IMR-90 (cell line): ENCODE measurements at regions not wholly inside any gene's neighbourhood (a gene's known extent, or its start where the extent isn't known, plus 50 kb on each side); places are given as distances from the start of the nearest gene placed in this dataset.

Experiments
- ATAC-seq: fragments of 200-7000 bp; cut with Tn5 transposase; 2 replicates; pipeline ENCODE4 v1.9.1; 2020; ENCODE audit warnings: low read depth, mild to moderate bottlenecking, moderate library complexity
- BruUV-seq: library from RNA; stranded (reverse); fragments of 400-500 nt; replicated peaks from 2 replicates; lab custom pipeline; 2021; lab: Mats Ljungman, UMichigan
- CTCF ChIA-PET: fragments of 300-600 bp; formaldehyde crosslinking; extraction: SDS; loops from one replicate; lab custom pipeline; 2021; ENCODE audit warnings: antibody characterized with exemption; lab: Yijun Ruan, JAX
- POLR2A ChIA-PET: fragments of 300-600 bp; sonication (Branson Sonifier 250); formaldehyde crosslinking; loops from one replicate; lab custom pipeline; 2022; ENCODE audit warnings: antibody characterized with exemption; ENCODE audit not compliant: unreplicated experiment; lab: Charles Lee
- DNase-seq: peaks from one replicate; pipeline ENCODE4 v3.0.0; 2013
- H2AFZ ChIP-seq: replicated peaks from 2 replicates; pipeline ENCODE3; 2013; ENCODE audit warnings: low read length, mild to moderate bottlenecking; ENCODE audit not compliant: poor library complexity
- H2AK5ac ChIP-seq: 2 replicates; pipeline ENCODE4 v1.6.1; 2013; ENCODE audit warnings: low read depth, low read length, inconsistent platforms
- H2AK9ac ChIP-seq: replicated peaks from 2 replicates; pipeline ENCODE3; 2013; ENCODE audit warnings: mild to moderate bottlenecking, low read depth, low read length, moderate library complexity; ENCODE audit not compliant: poor library complexity
- H2BK120ac ChIP-seq: 2 replicates; pipeline ENCODE4 v1.6.1; 2013; ENCODE audit warnings: low read depth, low read length, inconsistent platforms
- H2BK15ac ChIP-seq: 3 replicates; pipeline ENCODE4 v1.6.1; 2013; ENCODE audit warnings: low read depth, low read length, inconsistent platforms
- H2BK20ac ChIP-seq: 2 replicates; pipeline ENCODE4 v1.6.1; 2013; ENCODE audit warnings: low read depth, mild to moderate bottlenecking, inconsistent platforms, low read length, moderate library complexity
- H2BK5ac ChIP-seq: 2 replicates; pipeline ENCODE4 v1.6.1; 2013; ENCODE audit warnings: mild to moderate bottlenecking, low read depth, low read length, inconsistent platforms; ENCODE audit not compliant: poor library complexity, severe bottlenecking
- H3K14ac ChIP-seq: replicated peaks from 2 replicates; pipeline ENCODE4 v1.6.1; 2013; ENCODE audit warnings: low read depth, low read length, inconsistent platforms
- H3K18ac ChIP-seq: 2 replicates; pipeline ENCODE4 v1.6.1; 2013; ENCODE audit warnings: low read depth, low read length, control low read depth
- H3K23ac ChIP-seq: 2 replicates; pipeline ENCODE4 v1.6.1; 2013; ENCODE audit warnings: low read depth, low read length, inconsistent platforms
- H3K27ac ChIP-seq: 2 replicates; pipeline ENCODE4 v1.5.1; 2013; ENCODE audit warnings: mild to moderate bottlenecking, control low read depth, low read length; ENCODE audit not compliant: insufficient read depth
- H3K27me3 ChIP-seq: 2 replicates; pipeline ENCODE4 v1.6.1; 2013; ENCODE audit warnings: low read length; ENCODE audit not compliant: control insufficient read depth, insufficient read depth
- H3K36me3 ChIP-seq: 2 replicates; pipeline ENCODE4 v1.6.1; 2013; ENCODE audit warnings: low read length, mixed read lengths; ENCODE audit not compliant: control insufficient read depth, insufficient read depth
- H3K4ac ChIP-seq: 2 replicates; pipeline ENCODE4 v1.6.1; 2013; ENCODE audit warnings: low read depth, low read length, inconsistent platforms
- H3K4me1 ChIP-seq: 2 replicates; pipeline ENCODE4 v1.6.1; 2013; ENCODE audit warnings: low read length, mixed read lengths; ENCODE audit not compliant: control insufficient read depth, insufficient read depth
- H3K4me2 ChIP-seq: 2 replicates; pipeline ENCODE4 v1.6.1; 2013; ENCODE audit warnings: low read depth, mild to moderate bottlenecking, control low read depth, low read length, moderate library complexity
- H3K4me3 ChIP-seq: 2 replicates; pipeline ENCODE4 v1.5.1; 2013; ENCODE audit warnings: low read depth, mild to moderate bottlenecking, control low read depth, low read length, moderate library complexity; ENCODE audit not compliant: insufficient read depth
- H3K56ac ChIP-seq: 2 replicates; pipeline ENCODE4 v1.6.1; 2013; ENCODE audit warnings: low read length, inconsistent platforms; ENCODE audit not compliant: insufficient read depth; ENCODE audit errors: extremely low read depth
- H3K79me1 ChIP-seq, 2 experiments: 2 replicates each; pipeline ENCODE4 v1.6.1; 2013; ENCODE audit warnings: low read length in 2 of 2, inconsistent platforms in 1 of 2, low read depth in 1 of 2
- H3K9ac ChIP-seq: 2 replicates; pipeline ENCODE4 v1.6.1; 2013; ENCODE audit warnings: low read depth, low read length, control low read depth
- H3K9me1 ChIP-seq: 2 replicates; pipeline ENCODE4 v1.6.1; 2013; ENCODE audit warnings: low read length, inconsistent platforms; ENCODE audit not compliant: insufficient read depth
- H3K9me3 ChIP-seq: 2 replicates; pipeline ENCODE4 v1.6.1; 2013; ENCODE audit warnings: low read length; ENCODE audit not compliant: control insufficient read depth, insufficient read depth
- H4K20me1 ChIP-seq: 2 replicates; pipeline ENCODE4 v1.6.1; 2013; ENCODE audit warnings: low read length, inconsistent platforms; ENCODE audit not compliant: insufficient read depth
- H4K5ac ChIP-seq: 2 replicates; pipeline ENCODE4 v1.6.1; 2013; ENCODE audit warnings: mild to moderate bottlenecking, low read depth, low read length, control low read depth
- H4K8ac ChIP-seq, 2 experiments: 2 replicates each; pipeline ENCODE4 v1.6.1; 2013; ENCODE audit warnings: low read depth in 2 of 2, low read length in 2 of 2, control low read depth in 1 of 2, inconsistent platforms in 1 of 2
- H4K91ac ChIP-seq: 2 replicates; pipeline ENCODE4 v1.6.1; 2013; ENCODE audit warnings: low read depth, low read length, inconsistent platforms; ENCODE audit not compliant: insufficient read depth
- POLR2A ChIP-seq: IDR thresholded peaks from 2 replicates; pipeline ENCODE4 v1.6.1; 2012; ENCODE audit warnings: mild to moderate bottlenecking, low read depth, low read length
- WGBS, 2 experiments: methylation state at CpG; one replicate each; pipeline versions ENCODE4 v1.1.5 to v1.1.7; 2013; ENCODE audit warnings: missing lambda C conversion rate in 2 of 2; ENCODE audit not compliant: insufficient read length in 1 of 2; ENCODE audit errors: extremely low coverage in 2 of 2; 5-methylcytosine and 5-hydroxymethylcytosine counted together
- dilution Hi-C: fragments of 300-500 bp; cut with HindIII; formaldehyde crosslinking; loops from one replicate; pipeline ENCODE4 v1.14.3; 2018; ENCODE audit warnings: low sequenced_read_pairs; ENCODE audit not compliant: unreplicated experiment
- in situ Hi-C: fragments of 300-500 bp; cut with MboI; formaldehyde crosslinking; loops from 3 replicates; pipeline ENCODE4 v1.14.3; 2019; ENCODE audit warnings: low sequenced_read_pairs, inconsistent platforms, mixed read lengths
- intact Hi-C: fragments of 100-400 bp; cut with micrococcal nuclease; formaldehyde crosslinking; loops from 2 replicates; pipeline ENCODE4 v1.10.0; 2022

DNA sequence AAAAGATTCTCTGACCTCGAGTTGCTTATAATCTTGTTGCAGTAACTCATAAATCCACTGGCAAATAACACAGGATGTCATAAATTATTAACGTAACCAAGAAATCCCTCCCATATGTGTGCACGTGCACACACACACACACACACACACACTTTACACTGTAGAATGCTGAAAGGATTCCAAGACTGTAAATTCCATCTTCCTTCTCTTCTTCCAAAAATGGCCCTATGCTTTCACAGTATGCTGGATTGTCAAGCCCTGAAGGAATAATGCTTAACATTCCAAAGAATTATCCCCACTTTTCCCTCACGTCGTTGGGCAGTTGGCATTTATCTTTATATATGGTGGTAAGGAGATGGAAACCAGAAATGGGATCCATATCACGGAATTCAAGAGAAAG lies 117.5 kb upstream of the CRIM1 start:
- POLR2A ChIA-PET = no interaction called here
- in situ Hi-C loops = no loop called here
- CTCF ChIA-PET = no interaction called here

More for the DNA sequence above, 117.5 kb upstream of the CRIM1 start:
- Histone ChIP-seq H2AK5ac (no peak overlapping the region), H4K91ac (no peak overlapping the region), H4K20me1 (no peaks in the 10 kb centered on the region), H3K9me3 (no peaks in the 10 kb centered on the region), H3K4me1 (no peaks in the 10 kb centered on the region), H2AFZ (no peak overlapping the region), H3K36me3 (no peaks in the 10 kb centered on the region), H3K27ac (no peak overlapping the region), H3K4ac (no peak overlapping the region), H3K14ac (no peak overlapping the region), H4K5ac (no peak overlapping the region), H2BK20ac (no peak overlapping the region), H3K23ac (no peak overlapping the region), H3K4me3 (no peak overlapping the region), H2BK120ac (no peak overlapping the region), H3K9ac (no peak overlapping the region), H3K4me2 (no peak overlapping the region), H4K8ac (no peak overlapping the region), H3K18ac (no peak overlapping the region), H2BK15ac (no peak overlapping the region), H3K27me3 (peaks cover 2% of the 10 kb centered on the region; the same call in 1 of the 2 replicates), H2BK5ac (no peak overlapping the region), H2AK9ac (no peak overlapping the region), H3K9me1 (no peaks in the 10 kb centered on the region), H3K56ac (no peak overlapping the region), H3K79me1 (no peaks in the 10 kb centered on the region)
- DNase-seq (no peak), ATAC-seq (no peak)
- intact Hi-C loops = no loop called here
- BruUV-seq = no TSS peak
- 20% methylated on average over 1 of the region's 6 CpGs; no CpG with 5 or more reads in 1 of the 2 experiments for WGBS, 2 experiments
- TF ChIP-seq POLR2A = no peak
- dilution Hi-C loops = no loop called here
